Uterus (tissue), 3 donors: ENCODE measurements at regions not wholly inside any gene's neighbourhood (a gene's known extent, or its start where the extent isn't known, plus 50 kb on each side); places are given as distances from the start of the nearest gene placed in this dataset.

ENCODE experiments used
- DNase-seq, 2 donors: peaks; one replicate each; pipeline ENCODE4 v3.0.0-alpha.2; 2019 to 2020
- H3K27ac ChIP-seq, 2 donors: fragments of 200-600 bp; sonication (generic); 1 replicate in 1 of 2; 2 replicates in 1 of 2; pipeline ENCODE4 v1.5.1; 2016 to 2018
- H3K27me3 ChIP-seq, 2 donors: fragments of 200-600 bp; sonication (generic); one replicate each; pipeline ENCODE4 v1.5.1; 2018 to 2019; ENCODE audit warnings: control low read depth in 1 of 2
- H3K36me3 ChIP-seq, 2 donors: fragments of 200-600 bp; sonication (generic); one replicate each; pipeline ENCODE4 v1.5.1; 2019; ENCODE audit warnings: control low read depth in 1 of 2
- H3K4me1 ChIP-seq, 2 donors: fragments of 200-600 bp; sonication (generic); one replicate each; pipeline ENCODE4 v1.5.1; 2018 to 2019; ENCODE audit warnings: control low read depth in 1 of 2
- H3K4me3 ChIP-seq, 2 donors: fragments of 200-600 bp; sonication (generic); 1 replicate in 1 of 2; 2 replicates in 1 of 2; pipeline ENCODE4 v1.5.1; 2018 to 2019; ENCODE audit warnings: mild to moderate bottlenecking in 1 of 2
- H3K9me3 ChIP-seq, 2 donors: fragments of 200-600 bp; sonication (generic); one replicate each; pipeline ENCODE4 v1.5.1; 2019; ENCODE audit warnings: control low read depth in 1 of 2
- POLR2A ChIP-seq, 2 donors: fragments of 450-650 bp; IDR thresholded peaks; one replicate each; pipeline ENCODE4 v1.6.1; 2016; ENCODE audit warnings: antibody characterized with exemption in 2 of 2, mild to moderate bottlenecking in 1 of 2, moderate library complexity in 1 of 2
- intact Hi-C: fragments of 100-400 bp; cut with DNase I; formaldehyde crosslinking; loops from one replicate; pipeline ENCODE4 v1.15.1; 2023; ENCODE audit warnings: low total_unique reads
- TF ChIP-seq, protein P1 (sequence below), 4 experiments: fragments of 200-600 bp in 2 of 4; fragments of 450-650 bp in 2 of 4; sonication (generic) in 2 of 4; IDR thresholded peaks; one replicate each; pipeline ENCODE4 v1.5.1; 2016 to 2019; ENCODE audit warnings: antibody characterized with exemption in 4 of 4, mild to moderate bottlenecking in 2 of 4, moderate library complexity in 1 of 4
- donor health status: DM: yes; HTN: yes; CAD: no.

GRCh38 chr5:144093868-144094267 lies 76.6 kb downstream of the YIPF5 start:
- no peak overlapping the region for H3K27ac ChIP-seq
- H3K4me3 ChIP-seq = no peak overlapping the region
- H3K27me3 ChIP-seq = no peaks in the 10 kb centered on the region
- H3K9me3 ChIP-seq = no peaks in the 10 kb centered on the region
- DNase-seq = no peak
- no peaks in the 10 kb centered on the region for H3K4me1 ChIP-seq
- intact Hi-C loops = no loop called here
- no peaks in the 10 kb centered on the region for H3K36me3 ChIP-seq
- TF ChIP-seq POLR2A (IDR thresholded peaks at IDR 0.05) = no peak
- TF ChIP-seq, protein P1, sequence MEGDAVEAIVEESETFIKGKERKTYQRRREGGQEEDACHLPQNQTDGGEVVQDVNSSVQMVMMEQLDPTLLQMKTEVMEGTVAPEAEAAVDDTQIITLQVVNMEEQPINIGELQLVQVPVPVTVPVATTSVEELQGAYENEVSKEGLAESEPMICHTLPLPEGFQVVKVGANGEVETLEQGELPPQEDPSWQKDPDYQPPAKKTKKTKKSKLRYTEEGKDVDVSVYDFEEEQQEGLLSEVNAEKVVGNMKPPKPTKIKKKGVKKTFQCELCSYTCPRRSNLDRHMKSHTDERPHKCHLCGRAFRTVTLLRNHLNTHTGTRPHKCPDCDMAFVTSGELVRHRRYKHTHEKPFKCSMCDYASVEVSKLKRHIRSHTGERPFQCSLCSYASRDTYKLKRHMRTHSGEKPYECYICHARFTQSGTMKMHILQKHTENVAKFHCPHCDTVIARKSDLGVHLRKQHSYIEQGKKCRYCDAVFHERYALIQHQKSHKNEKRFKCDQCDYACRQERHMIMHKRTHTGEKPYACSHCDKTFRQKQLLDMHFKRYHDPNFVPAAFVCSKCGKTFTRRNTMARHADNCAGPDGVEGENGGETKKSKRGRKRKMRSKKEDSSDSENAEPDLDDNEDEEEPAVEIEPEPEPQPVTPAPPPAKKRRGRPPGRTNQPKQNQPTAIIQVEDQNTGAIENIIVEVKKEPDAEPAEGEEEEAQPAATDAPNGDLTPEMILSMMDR (IDR thresholded peaks at IDR 0.05) = no peak

GRCh38 chr5:144100702-144101101 lies 69.8 kb downstream of the YIPF5 start:
- no peak for DNase-seq
- no peak overlapping the region for H3K27ac ChIP-seq
- TF ChIP-seq, protein P1 (IDR thresholded peaks at IDR 0.05) = no peak
- TF ChIP-seq POLR2A (IDR thresholded peaks at IDR 0.05) = no peak
- intact Hi-C loops = no loop called here
- H3K27me3 ChIP-seq = no peaks in the 10 kb centered on the region
- H3K36me3 ChIP-seq = no peaks in the 10 kb centered on the region
- H3K4me1 ChIP-seq = no peaks in the 10 kb centered on the region
- H3K4me3 ChIP-seq = no peak overlapping the region
- no peaks in the 10 kb centered on the region for H3K9me3 ChIP-seq

GRCh38 chr5:144101616-144102015 lies 68.8 kb downstream of the YIPF5 start:
- H3K9me3 ChIP-seq = no peaks in the 10 kb centered on the region
- H3K27me3 ChIP-seq = no peaks in the 10 kb centered on the region
- H3K27ac ChIP-seq = no peak overlapping the region
- intact Hi-C loops = no loop called here
- H3K4me3 ChIP-seq = no peak overlapping the region
- DNase-seq = no peak
- H3K4me1 ChIP-seq = no peaks in the 10 kb centered on the region
- TF ChIP-seq, protein P1 (IDR thresholded peaks at IDR 0.05) = no peak
- no peak for TF ChIP-seq POLR2A (IDR thresholded peaks at IDR 0.05)
- H3K36me3 ChIP-seq = no peaks in the 10 kb centered on the region

DNA sequence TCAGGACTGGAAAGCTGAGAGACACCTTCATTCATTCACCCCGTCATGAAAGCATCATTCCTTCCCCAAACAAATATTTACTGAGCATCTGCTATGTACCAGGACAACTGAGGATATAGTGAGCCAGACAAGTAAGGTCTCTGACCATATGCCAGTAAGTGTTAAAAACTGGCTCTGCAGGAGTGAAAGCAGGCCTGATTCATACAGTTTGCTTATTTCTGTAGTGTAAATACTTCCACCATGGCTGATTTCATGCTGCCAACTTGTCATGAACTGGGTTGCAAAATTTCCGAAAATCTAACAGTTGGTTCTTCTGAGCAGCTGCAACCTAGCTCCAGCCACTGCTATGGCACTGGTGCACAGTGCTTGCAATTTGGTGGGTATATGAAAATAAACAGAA lies 68.1 kb downstream of the YIPF5 start:
- no peak overlapping the region for H3K27ac ChIP-seq

GRCh38 chr5:144102979-144103378 lies 67.5 kb downstream of the YIPF5 start:
- intact Hi-C loops = no loop called here
- DNase-seq = no peak
- TF ChIP-seq, protein P1 (IDR thresholded peaks at IDR 0.05) = no peak
- TF ChIP-seq POLR2A (IDR thresholded peaks at IDR 0.05) = no peak
- Histone ChIP-seq H3K9me3 (no peaks in the 10 kb centered on the region), H3K36me3 (no peaks in the 10 kb centered on the region), H3K27me3 (no peaks in the 10 kb centered on the region), H3K27ac (no peak overlapping the region), H3K4me1 (no peaks in the 10 kb centered on the region), H3K4me3 (no peak overlapping the region)

More for the DNA sequence above, 68.1 kb downstream of the YIPF5 start:
- H3K4me3 ChIP-seq = no peak overlapping the region
- TF ChIP-seq, protein P1 (IDR thresholded peaks at IDR 0.05) = no peak
- no peak for TF ChIP-seq POLR2A (IDR thresholded peaks at IDR 0.05)
- no peaks in the 10 kb centered on the region for H3K9me3 ChIP-seq
- no peaks in the 10 kb centered on the region for H3K36me3 ChIP-seq
- H3K27me3 ChIP-seq = no peaks in the 10 kb centered on the region
- intact Hi-C loops = no loop called here
- DNase-seq = no peak
- no peaks in the 10 kb centered on the region for H3K4me1 ChIP-seq
